ENCODE measurements at regions not wholly inside any gene's neighbourhood (a gene's known extent, or its start where the extent isn't known, plus 50 kb on each side); places are given as distances from the start of the nearest gene placed in this dataset.

DNA sequence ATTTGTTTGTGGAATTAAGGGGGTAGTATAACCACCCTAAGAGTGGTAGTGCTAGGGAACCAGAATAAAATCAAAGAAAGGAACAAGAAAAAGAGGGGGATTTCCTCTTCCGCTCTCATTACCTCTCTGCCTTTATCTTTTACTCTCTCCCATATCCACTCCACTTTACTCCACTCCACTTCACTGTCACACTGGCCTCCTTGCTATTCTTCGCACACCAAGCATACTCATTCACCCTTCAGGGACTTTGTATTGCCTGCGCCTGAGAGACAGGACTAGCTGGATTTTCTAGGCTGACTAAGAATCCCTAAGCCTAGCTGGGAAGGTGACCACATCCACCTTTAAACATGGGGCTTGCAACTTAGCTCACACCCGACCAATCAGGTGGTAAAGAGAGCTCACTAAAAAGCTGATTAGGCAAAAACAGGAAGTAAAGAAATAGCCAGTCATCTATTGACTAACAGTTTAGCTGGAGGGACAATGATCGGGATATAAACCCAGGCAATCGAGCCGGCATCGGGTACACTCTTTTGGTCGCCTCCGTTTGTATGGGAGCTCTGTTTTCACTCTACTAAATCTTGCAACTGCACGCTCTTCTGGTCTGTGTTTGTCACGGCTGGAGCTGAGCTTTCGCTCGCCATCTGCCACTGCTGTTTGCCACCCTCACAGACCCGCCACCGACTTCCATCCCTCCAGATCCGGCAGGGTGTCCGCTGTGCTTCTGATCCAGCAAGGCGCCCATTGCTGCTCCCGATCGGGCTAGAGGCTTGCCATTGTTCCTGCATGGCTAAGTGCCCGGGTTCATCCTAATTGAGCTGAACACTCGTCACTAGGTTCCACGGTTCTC is 121.8 kb downstream of the FAM170A start:
- no peaks in the 10 kb centered on the region for H3K4me1 ChIP-seq (ENCODE audit: insufficient read depth, low read length, poor library complexity, severe bottlenecking)
- ChIA-PET CTCF (ENCODE audit: unreplicated experiment) (no interaction called here), POLR2A (no interaction called here)
- TF ChIP-seq, protein P1, sequence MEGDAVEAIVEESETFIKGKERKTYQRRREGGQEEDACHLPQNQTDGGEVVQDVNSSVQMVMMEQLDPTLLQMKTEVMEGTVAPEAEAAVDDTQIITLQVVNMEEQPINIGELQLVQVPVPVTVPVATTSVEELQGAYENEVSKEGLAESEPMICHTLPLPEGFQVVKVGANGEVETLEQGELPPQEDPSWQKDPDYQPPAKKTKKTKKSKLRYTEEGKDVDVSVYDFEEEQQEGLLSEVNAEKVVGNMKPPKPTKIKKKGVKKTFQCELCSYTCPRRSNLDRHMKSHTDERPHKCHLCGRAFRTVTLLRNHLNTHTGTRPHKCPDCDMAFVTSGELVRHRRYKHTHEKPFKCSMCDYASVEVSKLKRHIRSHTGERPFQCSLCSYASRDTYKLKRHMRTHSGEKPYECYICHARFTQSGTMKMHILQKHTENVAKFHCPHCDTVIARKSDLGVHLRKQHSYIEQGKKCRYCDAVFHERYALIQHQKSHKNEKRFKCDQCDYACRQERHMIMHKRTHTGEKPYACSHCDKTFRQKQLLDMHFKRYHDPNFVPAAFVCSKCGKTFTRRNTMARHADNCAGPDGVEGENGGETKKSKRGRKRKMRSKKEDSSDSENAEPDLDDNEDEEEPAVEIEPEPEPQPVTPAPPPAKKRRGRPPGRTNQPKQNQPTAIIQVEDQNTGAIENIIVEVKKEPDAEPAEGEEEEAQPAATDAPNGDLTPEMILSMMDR (conservative IDR thresholded peaks at IDR 0.05; ENCODE audit: low read length) = no peak
- no peak overlapping the region for H3K4me2 ChIP-seq (ENCODE audit: low read length)
- H2AFZ ChIP-seq (ENCODE audit: low read length) = no peak overlapping the region
- DNase-seq (ENCODE audit: low spot score) = no peak
- H4K20me1 ChIP-seq (ENCODE audit: insufficient read depth, low read length) = no peaks in the 10 kb centered on the region
- no peaks in the 10 kb centered on the region for H3K9me3 ChIP-seq (ENCODE audit: low read length)
- no peaks in the 10 kb centered on the region for H3K36me3 ChIP-seq (ENCODE audit: insufficient read depth, low read length)
- no peak overlapping the region for H3K27ac ChIP-seq (ENCODE audit: low read depth, low read length, poor library complexity, severe bottlenecking)
- no peaks in the 10 kb centered on the region for H3K79me2 ChIP-seq (ENCODE audit: insufficient read depth, low read depth, low read length)
- intact Hi-C loops (cut with micrococcal nuclease; ENCODE audit: unreplicated experiment) = no loop called here
- BruUV-seq (replicated peaks) = no TSS peak
- H3K9me2 ChIP-seq (ENCODE audit: insufficient read depth, low read length) = no peaks in the 10 kb centered on the region
- no peak overlapping the region for H3K4me3 ChIP-seq (ENCODE audit: low read depth, low read length, poor library complexity, severe bottlenecking)

DNA sequence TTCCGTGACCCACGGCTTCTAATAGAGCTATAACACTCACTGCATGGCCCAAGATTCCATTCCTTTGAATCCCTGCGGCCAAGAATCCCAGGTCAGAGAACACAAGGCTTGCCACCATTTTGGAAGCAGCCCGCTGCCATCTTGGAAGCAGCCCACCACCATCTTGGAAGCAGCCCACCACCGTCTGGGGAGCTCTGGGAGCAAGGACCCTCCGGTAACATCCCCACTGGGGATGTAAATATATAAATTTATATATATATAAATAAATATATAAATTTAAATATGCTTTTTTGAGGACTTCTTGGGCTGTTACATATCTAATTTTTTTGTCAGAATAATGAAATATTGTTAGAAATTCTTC is 122.4 kb downstream of the FAM170A start:
- CTCF ChIA-PET (ENCODE audit: unreplicated experiment) = no interaction called here
- Histone ChIP-seq H3K4me3 (ENCODE audit: low read depth, low read length, poor library complexity, severe bottlenecking) (no peak overlapping the region), H3K79me2 (ENCODE audit: insufficient read depth, low read depth, low read length) (no peaks in the 10 kb centered on the region), H3K9me2 (ENCODE audit: insufficient read depth, low read length) (no peaks in the 10 kb centered on the region), H3K4me2 (ENCODE audit: low read length) (no peak overlapping the region), H3K27ac (ENCODE audit: low read depth, low read length, poor library complexity, severe bottlenecking) (no peak overlapping the region), H3K9me3 (ENCODE audit: low read length) (no peaks in the 10 kb centered on the region), H2AFZ (ENCODE audit: low read length) (no peak overlapping the region), H3K36me3 (ENCODE audit: insufficient read depth, low read length) (no peaks in the 10 kb centered on the region), H3K4me1 (ENCODE audit: insufficient read depth, low read length, poor library complexity, severe bottlenecking) (no peaks in the 10 kb centered on the region), H4K20me1 (ENCODE audit: insufficient read depth, low read length) (no peaks in the 10 kb centered on the region)
- POLR2A ChIA-PET = no interaction called here
- no peak for DNase-seq (ENCODE audit: low spot score)
- intact Hi-C loops (cut with micrococcal nuclease; ENCODE audit: unreplicated experiment) = no loop called here
- TF ChIP-seq EZH2phosphoT487 (IDR thresholded peaks at IDR 0.05; ENCODE audit: borderline replicate concordance, low read depth, low read length) = no peak
- TF ChIP-seq, protein P1 (conservative IDR thresholded peaks at IDR 0.05; ENCODE audit: low read length) = no peak
- BruUV-seq (replicated peaks) = no TSS peak

Data from OCI-LY7 (cell line).